GM12874 (cell line): ENCODE measurements at regions not wholly inside any gene's neighbourhood (a gene's known extent, or its start where the extent isn't known, plus 50 kb on each side); places are given as distances from the start of the nearest gene placed in this dataset.

Source experiments
- TF ChIP-seq, protein P1 (sequence below): IDR thresholded peaks from 2 replicates; pipeline ENCODE4 v1.5.1; 2011; ENCODE audit warnings: low read depth, mild to moderate bottlenecking, control low read depth, low read length, moderate library complexity; ENCODE audit not compliant: insufficient read depth

GRCh38 chr16:11439790-11440656 is 94.8 kb downstream of the RMI2 start:
- TF ChIP-seq, protein P1, sequence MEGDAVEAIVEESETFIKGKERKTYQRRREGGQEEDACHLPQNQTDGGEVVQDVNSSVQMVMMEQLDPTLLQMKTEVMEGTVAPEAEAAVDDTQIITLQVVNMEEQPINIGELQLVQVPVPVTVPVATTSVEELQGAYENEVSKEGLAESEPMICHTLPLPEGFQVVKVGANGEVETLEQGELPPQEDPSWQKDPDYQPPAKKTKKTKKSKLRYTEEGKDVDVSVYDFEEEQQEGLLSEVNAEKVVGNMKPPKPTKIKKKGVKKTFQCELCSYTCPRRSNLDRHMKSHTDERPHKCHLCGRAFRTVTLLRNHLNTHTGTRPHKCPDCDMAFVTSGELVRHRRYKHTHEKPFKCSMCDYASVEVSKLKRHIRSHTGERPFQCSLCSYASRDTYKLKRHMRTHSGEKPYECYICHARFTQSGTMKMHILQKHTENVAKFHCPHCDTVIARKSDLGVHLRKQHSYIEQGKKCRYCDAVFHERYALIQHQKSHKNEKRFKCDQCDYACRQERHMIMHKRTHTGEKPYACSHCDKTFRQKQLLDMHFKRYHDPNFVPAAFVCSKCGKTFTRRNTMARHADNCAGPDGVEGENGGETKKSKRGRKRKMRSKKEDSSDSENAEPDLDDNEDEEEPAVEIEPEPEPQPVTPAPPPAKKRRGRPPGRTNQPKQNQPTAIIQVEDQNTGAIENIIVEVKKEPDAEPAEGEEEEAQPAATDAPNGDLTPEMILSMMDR, result no peak

DNA sequence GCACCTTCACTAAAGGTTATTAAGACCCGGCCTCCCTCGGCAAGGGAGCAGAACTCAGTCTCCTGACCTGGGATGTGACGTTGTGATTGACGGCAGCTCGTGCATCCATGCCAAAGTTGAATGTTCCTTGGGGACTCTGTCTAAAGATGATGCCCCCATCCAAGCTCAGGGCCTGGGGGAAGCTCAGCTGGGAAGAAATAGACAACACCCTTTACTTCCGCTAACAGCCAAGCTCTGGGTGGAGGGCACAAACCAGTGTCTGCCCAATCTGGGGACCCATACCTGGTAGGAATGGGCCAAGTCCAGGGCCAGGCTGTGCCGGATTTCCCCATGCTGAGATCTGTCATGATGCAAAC is 95.4 kb downstream of the RMI2 start:
- TF ChIP-seq, protein P1, result no peak

GRCh38 chr16:11445486-11445885 is 100.2 kb downstream of the RMI2 start:
- TF ChIP-seq, protein P1, result no peak

DNA sequence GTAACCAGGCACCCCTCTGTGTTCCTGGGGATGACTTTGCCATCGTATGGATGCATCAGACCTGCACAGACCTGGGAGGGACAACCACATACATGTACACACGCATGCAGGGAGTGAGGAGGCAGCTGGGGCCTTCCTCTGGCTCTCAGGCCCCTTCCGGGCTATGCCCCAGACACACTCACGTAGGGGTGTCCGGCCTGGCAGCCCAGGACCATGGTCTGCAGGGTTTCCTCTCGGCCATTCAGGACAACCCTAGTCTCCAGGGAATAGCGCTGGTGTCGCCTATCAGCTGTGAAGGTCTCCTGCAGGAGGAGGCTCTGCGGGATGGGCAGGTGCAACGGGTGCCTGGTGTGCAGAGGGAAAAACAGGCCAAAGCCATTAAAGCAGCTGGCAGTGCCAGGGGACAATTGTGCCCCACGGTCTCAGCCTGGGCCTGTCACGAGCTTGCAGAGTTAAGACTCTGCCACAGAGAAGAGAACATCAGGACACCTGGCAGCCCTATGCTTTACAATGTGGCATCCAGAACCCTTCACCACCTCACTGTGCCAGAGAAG is 101.4 kb downstream of the RMI2 start:
- TF ChIP-seq, protein P1, result no peak

GRCh38 chr16:11447272-11447671 is 102.0 kb downstream of the RMI2 start:
- TF ChIP-seq, protein P1, result no peak

- TF ChIP-seq, protein P1, result no peak
Measured at GRCh38 chr16:11447836-11448235, 102.6 kb downstream of the RMI2 start.

GRCh38 chr16:11448796-11449416 is 103.6 kb downstream of the RMI2 start:
- TF ChIP-seq, protein P1, result no peak
